ENCODE measurements at regions not wholly inside any gene's neighbourhood (a gene's known extent, or its start where the extent isn't known, plus 50 kb on each side); places are given as distances from the start of the nearest gene placed in this dataset.

DNA sequence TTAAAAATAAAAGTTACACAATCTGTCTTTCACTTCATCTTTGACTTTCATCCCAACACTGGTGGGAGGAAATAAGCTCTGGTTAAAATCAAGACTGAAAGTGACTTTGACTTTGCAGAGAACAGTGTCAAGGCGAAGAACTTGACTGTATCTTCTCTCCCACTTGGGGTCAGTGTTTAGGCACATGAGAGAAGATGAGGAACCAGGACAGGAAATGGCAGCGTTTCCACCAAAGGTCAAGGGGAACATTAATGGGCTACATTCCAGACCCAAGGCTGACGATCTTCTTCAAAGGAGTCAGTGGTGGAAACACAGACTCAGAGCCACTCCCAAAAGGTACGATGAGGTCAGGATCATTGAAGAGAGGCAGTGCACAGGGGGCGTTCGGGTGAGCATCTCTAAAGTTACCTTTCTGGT lies 409.5 kb downstream of the ARHGEF28 start:
- Mint-ChIP-seq H3K4me3 (no peak overlapping the region), H3K9me3 (no peaks in the 10 kb centered on the region), H3K27me3 (ENCODE audit: low read depth) (peaks cover 5% of the 10 kb centered on the region), H3K36me3 (ENCODE audit: insufficient read depth) (no peaks in the 10 kb centered on the region), H3K4me1 (ENCODE audit: low read depth) (no peaks in the 10 kb centered on the region)
- peak in 1 of 2 donors; percentile 25 for ATAC-seq
- DNase-seq: no peak

GRCh38 chr5:74034733-74035132 lies 408.7 kb downstream of the ARHGEF28 start:
- DNase-seq (no peak), ATAC-seq (no peak)
- H3K36me3 Mint-ChIP-seq (ENCODE audit: insufficient read depth): no peaks in the 10 kb centered on the region
- H3K4me3 Mint-ChIP-seq: no peak overlapping the region
- H3K27me3 Mint-ChIP-seq (ENCODE audit: low read depth): peaks cover 12% of the 10 kb centered on the region
- H3K9me3 Mint-ChIP-seq: no peaks in the 10 kb centered on the region
- H3K4me1 Mint-ChIP-seq (ENCODE audit: low read depth): no peaks in the 10 kb centered on the region

DNA sequence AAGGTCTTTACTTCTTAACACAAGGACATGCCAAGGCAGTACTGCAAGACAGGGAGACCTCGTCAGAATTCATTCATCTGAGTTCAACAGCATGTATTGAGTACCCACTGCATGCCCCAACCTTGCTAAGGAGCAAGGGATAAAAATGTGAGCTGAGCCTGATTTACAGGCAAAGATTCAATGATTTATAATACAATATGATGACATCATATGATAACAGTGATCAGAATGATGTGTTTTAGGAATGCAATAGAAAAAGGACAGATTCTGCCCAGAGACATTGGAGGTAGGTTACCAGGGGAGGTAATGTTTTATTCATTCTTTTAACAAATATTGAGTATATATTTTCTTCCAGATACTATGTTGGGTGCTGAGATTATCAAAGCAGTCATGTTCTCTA lies 406.6 kb downstream of the ARHGEF28 start:
- DNase-seq (no peak), ATAC-seq (no peak)
- Mint-ChIP-seq H3K4me1 (ENCODE audit: low read depth) (no peaks in the 10 kb centered on the region), H3K4me3 (no peak overlapping the region), H3K36me3 (ENCODE audit: insufficient read depth) (no peaks in the 10 kb centered on the region), H3K9me3 (no peaks in the 10 kb centered on the region), H3K27me3 (ENCODE audit: low read depth) (peaks cover 15% of the 10 kb centered on the region)

DNA sequence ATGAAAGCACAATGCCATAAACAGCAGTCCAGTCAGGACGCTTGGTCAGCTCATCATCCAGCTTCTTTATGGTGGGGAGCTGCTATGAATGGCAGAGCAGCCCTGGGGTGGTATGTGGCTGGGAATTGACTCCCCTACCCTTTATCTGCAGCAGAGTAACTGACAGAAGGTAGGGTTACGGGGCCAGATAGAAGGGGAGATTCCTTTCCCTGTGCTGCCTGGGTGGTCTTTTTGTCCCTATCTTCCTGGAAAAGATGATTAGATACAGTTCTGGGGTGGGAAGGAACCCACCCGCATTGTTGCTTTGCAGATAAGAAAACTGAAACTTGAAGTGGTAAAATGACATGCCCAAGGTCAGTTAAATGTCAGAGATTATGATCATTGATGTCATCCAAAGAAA lies 405.5 kb downstream of the ARHGEF28 start:
- H3K9me3 Mint-ChIP-seq: no peaks in the 10 kb centered on the region
- H3K4me1 Mint-ChIP-seq (ENCODE audit: low read depth): no peaks in the 10 kb centered on the region
- DNase-seq (no peak), ATAC-seq (no peak)
- peaks cover 15% of the 10 kb centered on the region for H3K27me3 Mint-ChIP-seq (ENCODE audit: low read depth)
- no peak overlapping the region for H3K4me3 Mint-ChIP-seq
- no peaks in the 10 kb centered on the region for H3K36me3 Mint-ChIP-seq (ENCODE audit: insufficient read depth)

DNA sequence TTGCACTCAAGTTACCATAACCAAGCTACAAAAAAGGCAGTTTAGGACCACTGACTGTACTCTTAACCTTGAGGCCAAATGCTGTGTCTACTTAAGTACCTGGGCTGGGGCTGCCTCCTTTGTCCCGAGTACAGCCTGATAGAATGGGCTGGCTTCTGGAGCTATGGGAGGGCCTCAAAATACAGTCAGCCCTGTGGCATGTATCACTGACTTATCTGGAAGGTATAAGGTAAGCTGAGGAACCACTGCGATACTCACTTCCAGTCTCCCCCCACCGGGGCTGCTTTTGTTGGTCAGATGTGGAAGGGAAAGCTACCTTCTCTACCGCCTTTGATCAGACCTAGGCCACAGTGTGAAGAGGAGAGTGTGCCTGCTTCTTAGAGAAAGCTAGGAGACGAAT lies 404.8 kb downstream of the ARHGEF28 start:
- Mint-ChIP-seq H3K27me3 (ENCODE audit: low read depth) (peaks cover 15% of the 10 kb centered on the region), H3K9me3 (no peaks in the 10 kb centered on the region), H3K4me1 (ENCODE audit: low read depth) (no peaks in the 10 kb centered on the region), H3K4me3 (no peak overlapping the region), H3K36me3 (ENCODE audit: insufficient read depth) (no peaks in the 10 kb centered on the region)
- no peak for DNase-seq
- no peak for ATAC-seq

GRCh38 chr5:74030371-74030770 lies 404.4 kb downstream of the ARHGEF28 start:
- H3K27me3 Mint-ChIP-seq (ENCODE audit: low read depth): peaks cover 15% of the 10 kb centered on the region
- DNase-seq (no peak), ATAC-seq (no peak)
- no peaks in the 10 kb centered on the region for H3K4me1 Mint-ChIP-seq (ENCODE audit: low read depth)
- H3K9me3 Mint-ChIP-seq: no peaks in the 10 kb centered on the region
- H3K36me3 Mint-ChIP-seq (ENCODE audit: insufficient read depth): no peaks in the 10 kb centered on the region
- no peak overlapping the region for H3K4me3 Mint-ChIP-seq

DNA sequence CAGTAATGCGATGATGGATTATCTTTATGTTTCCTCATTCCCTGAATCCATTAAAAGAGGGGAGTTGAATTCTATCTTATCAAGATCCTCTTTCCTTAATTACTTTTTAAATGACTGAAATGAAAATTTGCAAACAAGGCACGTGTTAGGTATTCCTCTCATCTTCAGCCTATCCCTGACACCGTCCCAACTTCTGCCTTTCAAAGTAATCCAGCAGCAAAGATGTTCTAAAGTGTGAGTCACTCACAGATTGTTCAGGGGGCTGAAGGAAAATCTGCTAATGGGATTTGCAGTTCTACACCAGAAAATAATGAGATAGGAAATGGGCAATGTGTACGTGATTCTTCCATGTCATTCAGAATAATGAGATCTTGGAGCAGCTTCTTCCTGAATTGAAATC lies 403.0 kb downstream of the ARHGEF28 start:
- Mint-ChIP-seq H3K9me3 (no peaks in the 10 kb centered on the region), H3K27me3 (ENCODE audit: low read depth) (peaks cover 20% of the 10 kb centered on the region), H3K4me1 (ENCODE audit: low read depth) (no peaks in the 10 kb centered on the region), H3K4me3 (no peak overlapping the region), H3K36me3 (ENCODE audit: insufficient read depth) (no peaks in the 10 kb centered on the region)
- DNase-seq (no peak), ATAC-seq (no peak)

DNA sequence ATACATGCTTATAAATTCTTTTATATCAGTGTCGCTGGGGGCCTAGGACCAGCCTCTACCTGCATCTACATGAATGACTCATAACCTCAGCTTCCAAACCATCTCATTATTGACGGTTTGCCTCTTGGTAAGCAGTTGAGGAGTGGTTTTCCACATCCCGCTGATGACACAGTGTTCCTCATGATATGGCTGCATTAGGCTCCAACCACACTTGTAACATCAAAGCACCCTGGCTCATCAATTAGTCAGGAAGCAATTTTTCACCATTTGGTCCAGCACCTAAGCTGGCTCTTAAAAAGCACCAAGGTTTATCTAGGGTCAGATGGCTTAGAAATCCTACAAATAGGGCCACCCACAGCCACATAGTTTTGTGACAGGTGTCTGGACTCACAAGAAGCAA lies 402.4 kb downstream of the ARHGEF28 start:
- Mint-ChIP-seq H3K4me3 (no peak overlapping the region), H3K27me3 (ENCODE audit: low read depth) (peaks cover 26% of the 10 kb centered on the region), H3K9me3 (no peaks in the 10 kb centered on the region), H3K4me1 (ENCODE audit: low read depth) (no peaks in the 10 kb centered on the region), H3K36me3 (ENCODE audit: insufficient read depth) (no peaks in the 10 kb centered on the region)
- DNase-seq: no peak
- ATAC-seq: no peak

DNA sequence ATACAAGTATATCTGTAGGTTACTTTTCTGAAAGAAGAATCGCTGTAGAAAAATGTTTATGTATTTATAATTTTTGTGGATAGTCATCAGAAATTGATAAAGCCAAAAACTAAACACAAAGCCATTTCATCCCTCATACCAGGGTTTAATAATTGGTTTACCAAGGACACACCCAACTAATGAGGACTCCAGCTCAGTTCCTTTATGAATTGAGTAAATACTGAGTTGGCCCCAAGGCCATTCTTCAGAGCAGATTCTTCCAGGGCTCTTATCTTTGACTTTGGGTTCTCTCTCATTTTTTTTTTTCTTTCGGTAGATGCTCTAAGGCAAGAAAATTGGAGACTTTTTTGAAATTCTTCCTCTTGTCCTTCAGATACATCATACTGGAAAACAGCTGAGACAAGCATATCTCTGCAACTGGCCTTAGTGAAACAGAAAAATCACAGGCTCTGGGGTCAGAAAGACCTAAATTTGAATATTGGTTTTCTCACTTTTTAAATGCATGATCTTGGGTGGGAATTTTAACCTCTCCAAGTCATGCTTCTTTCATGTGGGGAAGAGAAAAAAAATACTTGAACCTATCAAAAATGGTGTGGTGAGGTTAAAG lies 401.8 kb downstream of the ARHGEF28 start:
- H3K9me3 Mint-ChIP-seq: no peaks in the 10 kb centered on the region
- ATAC-seq (no peak), DNase-seq (no peak)
- peaks cover 24% of the 10 kb centered on the region for H3K27me3 Mint-ChIP-seq (ENCODE audit: low read depth)
- no peak overlapping the region for H3K4me3 Mint-ChIP-seq
- no peaks in the 10 kb centered on the region for H3K4me1 Mint-ChIP-seq (ENCODE audit: low read depth)
- H3K36me3 Mint-ChIP-seq (ENCODE audit: insufficient read depth): no peaks in the 10 kb centered on the region

DNA sequence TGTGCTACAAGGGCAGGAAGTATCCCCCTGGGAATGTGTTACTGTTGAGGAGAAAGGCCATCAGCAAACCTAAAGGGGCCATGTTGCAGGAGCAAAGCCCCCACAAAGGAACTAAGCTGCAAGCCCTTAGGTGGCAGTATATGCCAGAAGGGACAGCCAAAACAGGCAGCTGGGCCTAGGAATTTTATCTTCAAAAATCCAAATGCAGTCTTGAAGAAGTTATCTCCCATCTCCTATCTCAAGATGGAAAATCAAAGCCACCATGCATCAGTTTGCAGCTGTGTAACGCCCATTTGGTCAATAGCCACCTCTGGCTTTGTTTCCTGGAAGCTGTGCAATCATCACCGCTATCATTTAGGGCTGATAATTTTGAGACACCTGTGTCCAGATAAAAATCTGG lies 400.3 kb downstream of the ARHGEF28 start:
- Mint-ChIP-seq H3K27me3 (ENCODE audit: low read depth) (peaks cover 24% of the 10 kb centered on the region), H3K4me3 (no peak overlapping the region), H3K9me3 (no peaks in the 10 kb centered on the region), H3K4me1 (ENCODE audit: low read depth) (no peaks in the 10 kb centered on the region), H3K36me3 (ENCODE audit: insufficient read depth) (no peaks in the 10 kb centered on the region)
- DNase-seq: no peak
- ATAC-seq: no peak

- no peak for ATAC-seq
- H3K4me3 Mint-ChIP-seq: no peak overlapping the region
- no peak for DNase-seq
- H3K4me1 Mint-ChIP-seq (ENCODE audit: low read depth): no peaks in the 10 kb centered on the region
- H3K9me3 Mint-ChIP-seq: no peaks in the 10 kb centered on the region
- H3K36me3 Mint-ChIP-seq (ENCODE audit: insufficient read depth): no peaks in the 10 kb centered on the region
- H3K27me3 Mint-ChIP-seq (ENCODE audit: low read depth): peaks cover 21% of the 10 kb centered on the region
These were observed 395.1 kb downstream of the ARHGEF28 start for GRCh38 chr5:74021126-74021525.

- no peak for DNase-seq
- Mint-ChIP-seq H3K36me3 (ENCODE audit: insufficient read depth) (no peaks in the 10 kb centered on the region), H3K4me3 (no peak overlapping the region), H3K4me1 (ENCODE audit: low read depth) (no peaks in the 10 kb centered on the region), H3K27me3 (ENCODE audit: low read depth) (peaks cover 21% of the 10 kb centered on the region), H3K9me3 (no peaks in the 10 kb centered on the region)
- no peak for ATAC-seq
These were observed 394.5 kb downstream of the ARHGEF28 start for GRCh38 chr5:74020503-74020902.

GRCh38 chr5:74019923-74020322 lies 393.9 kb downstream of the ARHGEF28 start:
- DNase-seq (no peak), ATAC-seq (no peak)
- Mint-ChIP-seq H3K4me1 (ENCODE audit: low read depth) (no peaks in the 10 kb centered on the region), H3K9me3 (no peaks in the 10 kb centered on the region), H3K4me3 (no peak overlapping the region), H3K27me3 (ENCODE audit: low read depth) (peaks cover 21% of the 10 kb centered on the region), H3K36me3 (ENCODE audit: insufficient read depth) (no peaks in the 10 kb centered on the region)

DNA sequence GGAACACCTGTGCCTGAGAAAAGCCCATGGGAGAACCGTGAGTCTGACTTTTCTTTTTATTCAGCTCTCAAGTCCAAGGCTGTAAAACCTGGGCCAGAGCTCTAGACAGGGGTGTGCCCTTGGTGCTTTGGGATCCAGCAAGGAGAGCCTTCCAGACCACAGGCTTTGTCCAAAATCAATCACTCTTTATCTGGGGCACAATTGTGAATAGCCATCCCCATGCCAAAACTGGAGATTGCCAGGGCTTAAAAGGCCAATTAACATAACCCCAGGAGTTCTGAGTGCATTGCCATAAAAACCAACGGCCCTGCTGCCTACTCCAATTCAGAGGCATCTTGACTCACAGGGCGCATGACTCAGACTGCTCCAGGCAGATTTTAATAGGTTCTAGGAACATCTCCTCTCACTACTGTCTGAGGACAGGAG lies 391.8 kb downstream of the ARHGEF28 start:
- no peaks in the 10 kb centered on the region for H3K9me3 Mint-ChIP-seq
- no peak for DNase-seq
- no peaks in the 10 kb centered on the region for H3K4me1 Mint-ChIP-seq (ENCODE audit: low read depth)
- no peaks in the 10 kb centered on the region for H3K36me3 Mint-ChIP-seq (ENCODE audit: insufficient read depth)
- H3K4me3 Mint-ChIP-seq: no peak overlapping the region
- peaks cover 13% of the 10 kb centered on the region for H3K27me3 Mint-ChIP-seq (ENCODE audit: low read depth)
- ATAC-seq: no peak

DNA sequence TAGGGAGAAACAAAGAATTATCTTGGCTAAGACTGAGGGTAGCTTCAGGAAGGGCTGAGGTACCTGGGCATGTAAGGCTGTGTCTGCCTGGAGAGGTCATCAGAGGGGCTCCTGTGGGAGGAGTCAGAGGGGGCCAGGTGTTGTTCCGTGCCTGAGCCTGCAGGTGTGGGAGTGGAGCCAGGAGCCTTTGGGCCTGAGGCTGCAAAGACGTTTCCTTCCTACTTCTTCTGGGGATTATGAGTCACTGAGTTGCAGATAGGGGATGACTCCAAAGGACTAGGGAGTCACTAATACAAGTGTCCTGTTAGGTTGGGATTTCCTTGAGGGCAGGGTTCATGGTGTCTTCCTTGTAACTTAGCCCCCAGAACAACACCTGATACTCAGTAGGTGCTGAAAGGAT lies 391.1 kb downstream of the ARHGEF28 start:
- DNase-seq (no peak), ATAC-seq (no peak)
- H3K36me3 Mint-ChIP-seq (ENCODE audit: insufficient read depth): no peaks in the 10 kb centered on the region
- no peak overlapping the region for H3K4me3 Mint-ChIP-seq
- H3K9me3 Mint-ChIP-seq: no peaks in the 10 kb centered on the region
- H3K27me3 Mint-ChIP-seq (ENCODE audit: low read depth): peaks cover 13% of the 10 kb centered on the region
- H3K4me1 Mint-ChIP-seq (ENCODE audit: low read depth): no peaks in the 10 kb centered on the region

- ATAC-seq: no peak
- DNase-seq: no peak
- Mint-ChIP-seq H3K4me1 (ENCODE audit: low read depth) (no peaks in the 10 kb centered on the region), H3K27me3 (ENCODE audit: low read depth) (peaks cover 13% of the 10 kb centered on the region), H3K36me3 (ENCODE audit: insufficient read depth) (no peaks in the 10 kb centered on the region), H3K4me3 (no peak overlapping the region), H3K9me3 (no peaks in the 10 kb centered on the region)
These were observed 390.4 kb downstream of the ARHGEF28 start for GRCh38 chr5:74016373-74016772.
